Skeletal muscle tissue (tissue), 3 donors: ENCODE measurements at regions not wholly inside any gene's neighbourhood (a gene's known extent, or its start where the extent isn't known, plus 50 kb on each side); places are given as distances from the start of the nearest gene placed in this dataset.
"Not testable (repeated sequence)": the region's sequence is repeated elsewhere in the genome, so short reads cannot be mapped to it uniquely, and the experiment has no call there.

ENCODE experiments used
- H3K27ac ChIP-seq: one replicate; pipeline ENCODE4 v1.7.0; 2013; ENCODE audit warnings: mild to moderate bottlenecking, low read depth, low read length, inconsistent platforms
- H3K27me3 ChIP-seq, 3 donors: one replicate each; pipeline ENCODE4 v1.7.0; 2013; ENCODE audit warnings: low read length in 3 of 3; ENCODE audit not compliant: control insufficient read depth in 3 of 3, insufficient read depth in 3 of 3
- H3K36me3 ChIP-seq, 3 donors: one replicate each; pipeline ENCODE4 v1.7.0; 2013; ENCODE audit warnings: low read length in 3 of 3; ENCODE audit not compliant: control insufficient read depth in 3 of 3, insufficient read depth in 3 of 3
- H3K4me1 ChIP-seq, 3 donors: one replicate each; pipeline ENCODE4 v1.7.0; 2013; ENCODE audit warnings: low read length in 3 of 3, mild to moderate bottlenecking in 3 of 3; ENCODE audit not compliant: control insufficient read depth in 3 of 3, insufficient read depth in 3 of 3
- H3K4me3 ChIP-seq, 3 donors: one replicate each; pipeline ENCODE4 v1.7.0; 2013; ENCODE audit warnings: low read length in 3 of 3
- H3K9ac ChIP-seq, 3 donors: one replicate each; pipeline ENCODE4 v1.7.0; 2013; ENCODE audit warnings: low read length in 3 of 3, mild to moderate bottlenecking in 3 of 3, moderate library complexity in 2 of 3, low read depth in 1 of 3
- H3K9me3 ChIP-seq, 3 donors: one replicate each; pipeline ENCODE4 v1.7.0; 2013; ENCODE audit warnings: low read length in 3 of 3; ENCODE audit not compliant: control insufficient read depth in 3 of 3
- donor health status: Osteomylitis.

DNA sequence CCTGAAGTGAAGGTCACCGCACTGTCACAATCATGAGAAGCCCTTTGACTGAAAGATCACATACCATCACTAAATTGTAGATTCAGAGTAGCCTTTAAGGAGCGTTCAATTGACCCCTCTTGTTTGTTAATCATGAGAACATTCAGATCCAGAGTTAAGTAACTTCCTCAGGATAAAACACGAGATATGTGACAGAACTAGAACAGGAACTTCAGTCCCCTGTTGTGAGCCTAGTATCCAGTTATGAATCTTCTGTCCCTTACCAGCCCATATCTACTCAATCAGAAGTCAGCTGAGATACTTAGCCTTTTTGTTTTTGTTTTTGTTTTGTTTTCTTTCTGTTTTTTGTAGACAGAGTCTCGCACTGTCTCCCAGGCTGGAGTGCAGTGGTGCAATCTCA, 547.3 kb downstream of the DTWD2 start:
- Histone ChIP-seq H3K9ac (no peak overlapping the region), H3K36me3 (no peaks in the 10 kb centered on the region), H3K4me1 (no peaks in the 10 kb centered on the region), H3K27me3 (no peaks in the 10 kb centered on the region), H3K27ac (no peak overlapping the region), H3K4me3 (no peak overlapping the region), H3K9me3 (no peaks in the 10 kb centered on the region)

DNA sequence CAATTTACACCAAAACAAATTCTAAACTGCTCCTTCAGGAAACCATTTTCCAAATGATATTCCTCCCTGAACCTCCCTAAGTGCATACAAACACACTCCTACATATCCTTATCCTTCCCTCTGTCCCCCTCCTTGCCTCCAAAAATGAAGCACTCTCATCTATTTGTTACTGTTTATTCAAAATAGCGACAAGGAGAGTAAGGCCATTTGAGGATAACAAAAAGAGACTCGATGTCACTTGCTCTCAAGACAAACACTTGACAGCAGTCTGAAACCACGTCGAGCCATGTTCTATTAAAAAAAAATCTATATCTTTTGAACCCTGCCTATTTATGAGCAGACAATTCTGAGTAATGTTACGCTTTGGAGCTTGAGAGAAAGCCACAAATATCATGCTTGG, 547.9 kb downstream of the DTWD2 start:
- Histone ChIP-seq H3K36me3 (no peaks in the 10 kb centered on the region), H3K9me3 (no peaks in the 10 kb centered on the region), H3K27me3 (no peaks in the 10 kb centered on the region), H3K4me3 (no peak overlapping the region), H3K27ac (no peak overlapping the region), H3K4me1 (no peaks in the 10 kb centered on the region), H3K9ac (no peak overlapping the region)

GRCh38 chr5:118439831-118440230, 548.5 kb downstream of the DTWD2 start:
- H3K4me1 ChIP-seq: no peaks in the 10 kb centered on the region

GRCh38 chr5:118435131-118435530, 553.2 kb downstream of the DTWD2 start:
- Histone ChIP-seq H3K27me3 (no peaks in the 10 kb centered on the region), H3K9ac (no peak overlapping the region), H3K27ac (no peak overlapping the region), H3K9me3 (no peaks in the 10 kb centered on the region), H3K4me3 (no peak overlapping the region), H3K36me3 (no peaks in the 10 kb centered on the region), H3K4me1 (no peaks in the 10 kb centered on the region)

More at GRCh38 chr5:118439831-118440230, 548.5 kb downstream of the DTWD2 start:
- no peak overlapping the region for H3K27ac ChIP-seq
- H3K9ac ChIP-seq: no peak overlapping the region
- H3K9me3 ChIP-seq: no peaks in the 10 kb centered on the region
- no peaks in the 10 kb centered on the region for H3K36me3 ChIP-seq
- H3K27me3 ChIP-seq: no peaks in the 10 kb centered on the region
- no peak overlapping the region for H3K4me3 ChIP-seq

DNA sequence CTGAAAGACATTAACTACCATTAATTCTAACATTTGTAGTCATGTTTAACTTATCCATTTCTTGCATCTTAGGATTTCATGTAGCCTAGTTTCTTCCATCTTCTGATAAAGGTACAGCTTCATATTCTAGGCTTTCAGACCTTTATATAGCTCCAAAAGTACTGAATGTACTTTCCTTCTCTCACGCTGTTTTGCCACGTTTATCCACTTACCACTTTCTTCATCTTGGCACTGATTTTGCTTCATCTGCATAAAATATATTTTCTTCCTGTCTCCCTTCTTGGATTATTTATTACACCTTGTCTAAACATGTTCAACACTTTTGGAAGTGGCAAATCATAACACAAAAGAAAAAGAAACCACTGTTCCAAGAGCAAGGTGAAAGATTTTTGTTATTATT, 553.8 kb downstream of the DTWD2 start:
- Histone ChIP-seq H3K4me3 (no peak overlapping the region), H3K9me3 (no peaks in the 10 kb centered on the region), H3K27me3 (no peaks in the 10 kb centered on the region), H3K9ac (no peak overlapping the region), H3K4me1 (no peaks in the 10 kb centered on the region), H3K27ac (no peak overlapping the region), H3K36me3 (no peaks in the 10 kb centered on the region)

GRCh38 chr5:118430076-118430475, 558.3 kb downstream of the DTWD2 start:
- Histone ChIP-seq H3K9ac (no peak overlapping the region), H3K4me1 (no peaks in the 10 kb centered on the region)

GRCh38 chr5:118407958-118408357, 580.4 kb downstream of the DTWD2 start:
- Histone ChIP-seq H3K4me3 (no peak overlapping the region), H3K27me3 (no peaks in the 10 kb centered on the region), H3K36me3 (no peaks in the 10 kb centered on the region), H3K9me3 (no peaks in the 10 kb centered on the region), H3K4me1 (no peaks in the 10 kb centered on the region), H3K27ac (no peak overlapping the region), H3K9ac (no peak overlapping the region)

More at GRCh38 chr5:118430076-118430475, 558.3 kb downstream of the DTWD2 start:
- Histone ChIP-seq H3K36me3 (no peaks in the 10 kb centered on the region), H3K4me3 (no peak overlapping the region), H3K27ac (no peak overlapping the region), H3K27me3 (no peaks in the 10 kb centered on the region), H3K9me3 (peaks cover 0 to 4% (median 0%) of the 10 kb centered on the region in 3 donors)

- Histone ChIP-seq H3K36me3 (no peaks in the 10 kb centered on the region), H3K27me3 (no peaks in the 10 kb centered on the region), H3K27ac (no peak overlapping the region), H3K4me3 (no peak overlapping the region), H3K9me3 (no peaks in the 10 kb centered on the region), H3K4me1 (no peaks in the 10 kb centered on the region), H3K9ac (no peak overlapping the region)
These were observed 582.7 kb downstream of the DTWD2 start for GRCh38 chr5:118405650-118406061.

DNA sequence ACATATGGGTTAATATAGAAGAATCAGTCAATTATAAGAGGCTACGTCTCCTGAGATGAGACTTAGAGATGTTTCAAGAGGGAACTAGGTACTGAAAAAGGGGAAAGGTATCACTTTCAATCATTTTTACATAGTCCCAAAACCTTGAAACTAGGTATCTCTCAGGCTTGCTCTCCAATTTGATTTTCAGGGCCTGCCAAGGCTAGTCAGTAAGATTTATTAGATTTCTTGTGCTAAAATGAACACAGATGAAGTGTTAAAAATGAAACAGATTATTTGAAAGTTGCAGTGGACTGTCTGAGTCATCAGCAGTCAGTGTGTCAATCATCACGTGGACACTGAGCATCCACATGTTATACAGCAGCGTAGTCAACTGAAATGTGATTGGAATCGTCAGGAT, 591.1 kb downstream of the DTWD2 start:
- H3K9ac ChIP-seq: no peak overlapping the region
- H3K27me3 ChIP-seq: no peaks in the 10 kb centered on the region
- no peak overlapping the region for H3K27ac ChIP-seq
- H3K4me1 ChIP-seq: no peaks in the 10 kb centered on the region
- H3K9me3 ChIP-seq: no peaks in the 10 kb centered on the region
- no peak overlapping the region for H3K4me3 ChIP-seq
- H3K36me3 ChIP-seq: no peaks in the 10 kb centered on the region

DNA sequence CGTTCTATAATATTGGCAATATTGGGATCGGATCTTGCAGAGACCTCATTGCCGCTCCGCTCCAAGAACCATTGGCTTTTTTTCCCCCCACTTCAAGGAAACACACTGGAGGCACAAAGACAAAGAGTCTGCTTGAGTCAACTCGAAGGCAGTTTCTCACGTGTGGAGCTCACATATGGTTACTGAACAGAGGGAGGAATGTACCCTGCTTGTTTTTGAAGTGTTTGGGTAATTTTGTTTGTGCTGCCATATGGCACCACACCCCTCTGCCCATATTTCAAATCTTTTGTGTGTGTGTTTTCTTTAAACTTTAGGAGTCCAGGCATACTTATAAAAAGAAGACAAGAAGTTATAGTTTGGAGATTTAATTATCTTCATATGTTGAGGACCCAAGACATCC, 595.9 kb downstream of the DTWD2 start:
- no peaks in the 10 kb centered on the region for H3K27me3 ChIP-seq
- no peaks in the 10 kb centered on the region for H3K9me3 ChIP-seq
- no peaks in the 10 kb centered on the region for H3K4me1 ChIP-seq
- no peak overlapping the region for H3K27ac ChIP-seq
- H3K9ac ChIP-seq: no peak overlapping the region
- no peaks in the 10 kb centered on the region for H3K36me3 ChIP-seq
- H3K4me3 ChIP-seq: no peak overlapping the region

GRCh38 chr5:118382931-118383330, 605.4 kb downstream of the DTWD2 start:
- H3K27me3 ChIP-seq, H3K27ac ChIP-seq, H3K9me3 ChIP-seq, H3K9ac ChIP-seq, H3K36me3 ChIP-seq, H3K4me3 ChIP-seq, H3K4me1 ChIP-seq: not testable (repeated sequence)
